SK-N-SH (cell line): ENCODE measurements at regions not wholly inside any gene's neighbourhood (a gene's known extent, or its start where the extent isn't known, plus 50 kb on each side); places are given as distances from the start of the nearest gene placed in this dataset.
A peak's percentile ranks its signal among the peaks of the same experiment; 100 is the strongest.

ENCODE experiments used
- CTCF ChIA-PET: fragments of 300-600, 350-600 bp; formaldehyde crosslinking; extraction: SDS; loops from one replicate; lab custom pipeline; 2021; lab: Yijun Ruan, JAX
- POLR2A ChIA-PET: fragments of 350-600 bp; sonication (Branson Sonifier 250); formaldehyde crosslinking; extraction: SDS; loops from one replicate; lab custom pipeline; 2020; ENCODE audit warnings: antibody characterized with exemption, inconsistent platforms; lab: Yijun Ruan, JAX
- DNase-seq: peaks from one replicate; pipeline ENCODE4 v3.0.0; 2012
- H2AFZ ChIP-seq: fragments of 200-600 bp; sonication (generic); 2 replicates; pipeline ENCODE4 v1.8.1; 2016; ENCODE audit warnings: antibody characterized with exemption, mild to moderate bottlenecking, low read depth
- H3F3A ChIP-seq: fragments of 200-600 bp; sonication (generic); replicated peaks from 2 replicates; pipeline ENCODE3; 2016; ENCODE audit warnings: antibody characterized with exemption, mild to moderate bottlenecking; ENCODE audit not compliant: insufficient read depth
- H3K27ac ChIP-seq, 2 experiments: fragments of 200-500 bp in 1 of 2; fragments of 200-600 bp in 1 of 2; sonication (Bioruptor generic) in 1 of 2; sonication (generic), shearing (Covaris generic) in 1 of 2; 2 replicates each; pipeline versions ENCODE4 v1.5.1 to v1.6.1; 2014 to 2016; ENCODE audit warnings: low read depth in 2 of 2, inconsistent platforms in 1 of 2, low read length in 1 of 2, mild to moderate bottlenecking in 1 of 2, mixed read lengths in 1 of 2
- H3K27me3 ChIP-seq: fragments of 200-600 bp; sonication (generic), shearing (Covaris generic); 2 replicates; pipeline ENCODE4 v1.6.1; 2016; ENCODE audit warnings: mixed run types; ENCODE audit not compliant: insufficient read depth
- H3K36me3 ChIP-seq, 2 experiments: fragments of 200-500 bp in 1 of 2; fragments of 200-600 bp in 1 of 2; sonication (Bioruptor generic) in 1 of 2; sonication (generic) in 1 of 2; replicated peaks in 1 of 2; 2 replicates each; pipeline versions ENCODE3 to v1.5.1; 2014 to 2016; ENCODE audit warnings: low read length in 1 of 2, mild to moderate bottlenecking in 1 of 2; ENCODE audit not compliant: insufficient read depth in 2 of 2, control insufficient read depth in 1 of 2
- H3K4me1 ChIP-seq, 2 experiments: fragments of 200-500 bp in 1 of 2; fragments of 200-600 bp in 1 of 2; sonication (Bioruptor generic) in 1 of 2; sonication (generic), shearing (Covaris generic) in 1 of 2; 2 replicates each; pipeline versions ENCODE4 v1.5.1 to v1.6.1; 2014 to 2016; ENCODE audit warnings: low read depth in 1 of 2, low read length in 1 of 2, mixed run types in 1 of 2; ENCODE audit not compliant: insufficient read depth in 2 of 2, control insufficient read depth in 1 of 2
- H3K4me2 ChIP-seq: fragments of 200-600 bp; sonication (generic), shearing (Covaris generic); 2 replicates; pipeline ENCODE4 v1.6.1; 2017; ENCODE audit warnings: mixed run types
- H3K4me3 ChIP-seq, 2 experiments: fragments of 200-500 bp in 1 of 2; fragments of 200-600 bp in 1 of 2; sonication (Bioruptor generic) in 1 of 2; sonication (generic), shearing (Covaris generic) in 1 of 2; 2 replicates each; pipeline versions ENCODE4 v1.5.1 to v1.8.1; 2014 to 2016; ENCODE audit warnings: low read depth in 2 of 2, inconsistent platforms in 1 of 2, low read length in 1 of 2, mild to moderate bottlenecking in 1 of 2, mixed read lengths in 1 of 2, moderate library complexity in 1 of 2
- H3K79me2 ChIP-seq: fragments of 200-600 bp; sonication (generic); 2 replicates; pipeline ENCODE4 v1.8.1; 2017; ENCODE audit warnings: mild to moderate bottlenecking; ENCODE audit not compliant: insufficient read depth
- H3K9ac ChIP-seq: fragments of 200-600 bp; sonication (generic); 2 replicates; pipeline ENCODE4 v1.6.1; 2017; ENCODE audit warnings: mixed run types
- H3K9me2 ChIP-seq: fragments of 200-600 bp; sonication (generic); 2 replicates; pipeline ENCODE4 v1.6.1; 2017; ENCODE audit warnings: mixed run types
- H3K9me3 ChIP-seq: fragments of 200-600 bp; sonication (generic); 2 replicates; pipeline ENCODE4 v1.6.1; 2017; ENCODE audit warnings: mixed run types, mild to moderate bottlenecking, moderate library complexity
- H4K20me1 ChIP-seq: fragments of 200-600 bp; sonication (generic); 2 replicates; pipeline ENCODE4 v1.6.1; 2017; ENCODE audit warnings: mild to moderate bottlenecking, mixed run types; ENCODE audit not compliant: insufficient read depth
- FOSL2 ChIP-seq: IDR thresholded peaks from 2 replicates; pipeline ENCODE4 v1.4.0; 2012; ENCODE audit warnings: low read depth, mild to moderate bottlenecking, moderate library complexity, borderline replicate concordance
- FOXJ3 ChIP-seq: sonication (generic); formaldehyde crosslinking; IDR thresholded peaks from 2 replicates; pipeline ENCODE4 v1.5.1; 2020; ENCODE audit warnings: mild to moderate bottlenecking, missing genetic modification reagents
- GABPA ChIP-seq: IDR thresholded peaks from 2 replicates; pipeline ENCODE4 v1.4.0; 2012; ENCODE audit warnings: low read depth, mild to moderate bottlenecking
- IRF3 ChIP-seq: fragments of 150-350 bp; IDR thresholded peaks from 2 replicates; pipeline ENCODE4 v1.6.1; 2016; ENCODE audit warnings: mild to moderate bottlenecking, low read depth, low read length
- PBX3 ChIP-seq: IDR thresholded peaks from 2 replicates; pipeline ENCODE4; 2012
- RFX5 ChIP-seq: IDR thresholded peaks from 2 replicates; pipeline ENCODE4 v1.6.1; 2012; ENCODE audit warnings: mild to moderate bottlenecking, improper control_type of control experiment, low read length
- SIN3A ChIP-seq: IDR thresholded peaks from 2 replicates; pipeline ENCODE4 v1.6.1; 2012; ENCODE audit warnings: low read depth, mild to moderate bottlenecking, low read length, moderate library complexity, borderline replicate concordance
- TCF12 ChIP-seq: IDR thresholded peaks from 2 replicates; pipeline ENCODE4 v1.4.0; 2012
- USF2 ChIP-seq: fragments of 150-350 bp; IDR thresholded peaks from 2 replicates; pipeline ENCODE4 v1.6.1; 2017; ENCODE audit warnings: antibody characterized with exemption, low read length, low read depth, borderline replicate concordance
- YY1 ChIP-seq: IDR thresholded peaks from 2 replicates; pipeline ENCODE4 v1.4.0; 2012; ENCODE audit warnings: low read depth, mild to moderate bottlenecking
- WGBS: methylation state at CpG from one replicate; pipeline ENCODE4 v1.1.6; 2017; ENCODE audit warnings: low lambda C conversion rate; 5-methylcytosine and 5-hydroxymethylcytosine counted together

GRCh38 chr17:5861246-5861645 lies 208.9 kb upstream of the WSCD1 start:
- H3K79me2 ChIP-seq = no peaks in the 10 kb centered on the region
- H4K20me1 ChIP-seq = no peaks in the 10 kb centered on the region
- H3K4me3 ChIP-seq = no peak overlapping the region
- H3K9me2 ChIP-seq = no peaks in the 10 kb centered on the region
- H3K9me3 ChIP-seq = no peaks in the 10 kb centered on the region
- no peak overlapping the region for H2AFZ ChIP-seq
- CTCF ChIA-PET = no interaction called here
- no peak overlapping the region for H3K27ac ChIP-seq
- no peak for DNase-seq
- no peak for TF ChIP-seq FOSL2
- no peak for TF ChIP-seq FOXJ3
- TF ChIP-seq GABPA = no peak
- no peak for TF ChIP-seq YY1
- TF ChIP-seq SIN3A = no peak
- no peak for TF ChIP-seq PBX3
- no peak for TF ChIP-seq IRF3
- no peak for TF ChIP-seq TCF12
- no peak for TF ChIP-seq USF2
- TF ChIP-seq, all 33 proteins: peak for 0
- Histone ChIP-seq H3K4me1 (no peaks in the 10 kb centered on the region), H3F3A (no peaks in the 10 kb centered on the region), H3K4me2 (no peak overlapping the region), H3K9ac (no peak overlapping the region), H3K27me3 (peaks cover 22% of the 10 kb centered on the region), H3K36me3 (no peaks in the 10 kb centered on the region)
- POLR2A ChIA-PET = no interaction called here
- 24% methylated on average over 4 of the region's 4 CpGs for WGBS

- POLR2A ChIA-PET = no interaction called here
- WGBS = 8% methylated on average over 4 of the region's 4 CpGs
Measured at GRCh38 chr17:5861854-5862253, 208.3 kb upstream of the WSCD1 start.

More at GRCh38 chr17:5861854-5862253, 208.3 kb upstream of the WSCD1 start:
- Histone ChIP-seq H3K36me3 (no peaks in the 10 kb centered on the region), H2AFZ (no peak overlapping the region), H4K20me1 (no peaks in the 10 kb centered on the region), H3K4me2 (no peak overlapping the region), H3F3A (no peaks in the 10 kb centered on the region), H3K4me1 (no peaks in the 10 kb centered on the region), H3K27ac (no peak overlapping the region), H3K27me3 (peaks cover 27% of the 10 kb centered on the region), H3K79me2 (no peaks in the 10 kb centered on the region)
- TF ChIP-seq IRF3 (no peak), RFX5 (0 out of 2 replicates have a peak, but pooled peaks have one; percentile 15)
- TF ChIP-seq, all 33 proteins: peak for 1
- Histone ChIP-seq H3K9me2 (no peaks in the 10 kb centered on the region), H3K9me3 (no peaks in the 10 kb centered on the region), H3K4me3 (no peak overlapping the region), H3K9ac (no peak overlapping the region)
- CTCF ChIA-PET = no interaction called here
- no peak for DNase-seq
